ENCODE measurements at regions not wholly inside any gene's neighbourhood (a gene's known extent, or its start where the extent isn't known, plus 50 kb on each side); places are given as distances from the start of the nearest gene placed in this dataset.

GRCh38 chr10:125591886-125592285, 91.1 kb downstream of the TEX36 start:
- TF ChIP-seq ZSCAN20 (CRISPR knock-in tag; IDR thresholded peaks at IDR 0.05) (no peak), BHLHE40 (IDR thresholded peaks at IDR 0.05; ENCODE audit: low read depth, low read length) (no peak), CHD2 (IDR thresholded peaks at IDR 0.05; ENCODE audit: low read length, partially characterized antibody) (no peak), POLR2AphosphoS2 (conservative IDR thresholded peaks at IDR 0.05; ENCODE audit: low read length) (no peak), FOSL2 (IDR thresholded peaks at IDR 0.05) (no peak), FOSL2 (CRISPR knock-in tag; IDR thresholded peaks at IDR 0.05) (no peak), TFCP2L1 (CRISPR knock-in tag; IDR thresholded peaks at IDR 0.05) (no peak), SMC3 (IDR thresholded peaks at IDR 0.05) (no peak), CTCF (IDR thresholded peaks at IDR 0.05) (no peak), POLR2A (IDR thresholded peaks at IDR 0.05; ENCODE audit: low read length) (no peak), MYC (IDR thresholded peaks at IDR 0.05; ENCODE audit: borderline replicate concordance, low read length) (no peak)

All from A549 (cell line).